GM19025 (cell line): ENCODE measurements at regions not wholly inside any gene's neighbourhood (a gene's known extent, or its start where the extent isn't known, plus 50 kb on each side); places are given as distances from the start of the nearest gene placed in this dataset.

ENCODE experiments used
- ATAC-seq: cut with Tn5 transposase; IDR thresholded peaks from one replicate; pipeline ENCODE4 v1.9.1; 2021; ENCODE audit warnings: mild to moderate bottlenecking, low read depth, moderate library complexity; ENCODE audit not compliant: unreplicated experiment

GRCh38 chr3:153595186-153595815, 433.3 kb downstream of the RAP2B start:
- no peak for ATAC-seq

GRCh38 chr3:153596401-153596800, 434.4 kb downstream of the RAP2B start:
- ATAC-seq = no peak

GRCh38 chr3:153599685-153600084, 437.7 kb downstream of the RAP2B start:
- no peak for ATAC-seq

- ATAC-seq = no peak
Observed at GRCh38 chr3:153600896-153601295, 438.9 kb downstream of the RAP2B start.

- ATAC-seq = no peak
Observed at GRCh38 chr3:153601374-153601853, 439.4 kb downstream of the RAP2B start.

- no peak for ATAC-seq
Observed at GRCh38 chr3:153602801-153603200, 440.8 kb downstream of the RAP2B start.

- no peak for ATAC-seq
Observed at GRCh38 chr3:153614140-153614539, 452.1 kb downstream of the RAP2B start.

GRCh38 chr3:153614563-153614962, 452.5 kb downstream of the RAP2B start:
- ATAC-seq = no peak

GRCh38 chr3:153615863-153616262, 453.8 kb downstream of the RAP2B start:
- no peak for ATAC-seq

- ATAC-seq = no peak
Observed at GRCh38 chr3:153617463-153617862, 455.4 kb downstream of the RAP2B start.

- ATAC-seq = no peak
Observed at GRCh38 chr3:153618176-153618575, 456.1 kb downstream of the RAP2B start.

GRCh38 chr3:153619268-153619667, 457.2 kb downstream of the RAP2B start:
- no peak for ATAC-seq

- ATAC-seq = peak; percentile 93
Observed at GRCh38 chr3:153621953-153622352, 459.9 kb downstream of the RAP2B start.

- no peak for ATAC-seq
Observed at GRCh38 chr3:153623834-153624233, 461.8 kb downstream of the RAP2B start.

GRCh38 chr3:153624310-153625030, 462.4 kb downstream of the RAP2B start:
- no peak for ATAC-seq

GRCh38 chr3:153625506-153625905, 463.5 kb downstream of the RAP2B start:
- no peak for ATAC-seq

GRCh38 chr3:153626158-153626557, 464.1 kb downstream of the RAP2B start:
- no peak for ATAC-seq

GRCh38 chr3:153628591-153628990, 466.6 kb downstream of the RAP2B start:
- peak; percentile 47 for ATAC-seq

- ATAC-seq = no peak
Observed at GRCh38 chr3:153629148-153629547, 467.1 kb downstream of the RAP2B start.

- ATAC-seq = no peak
Observed at GRCh38 chr3:153631102-153631501, 469.1 kb downstream of the RAP2B start.

GRCh38 chr3:153631664-153632063, 469.6 kb downstream of the RAP2B start:
- no peak for ATAC-seq

- no peak for ATAC-seq
Observed at GRCh38 chr3:153633407-153633806, 471.4 kb downstream of the RAP2B start.
